HG02840 (cell line): ENCODE measurements at regions not wholly inside any gene's neighbourhood (a gene's known extent, or its start where the extent isn't known, plus 50 kb on each side); places are given as distances from the start of the nearest gene placed in this dataset.

ENCODE experiments used
- ATAC-seq: cut with Tn5 transposase; IDR thresholded peaks from one replicate; pipeline ENCODE4 v1.9.1; 2021; ENCODE audit warnings: mild to moderate bottlenecking, moderate library complexity, moderate number of reproducible peaks; ENCODE audit not compliant: unreplicated experiment, low FRiP score

DNA sequence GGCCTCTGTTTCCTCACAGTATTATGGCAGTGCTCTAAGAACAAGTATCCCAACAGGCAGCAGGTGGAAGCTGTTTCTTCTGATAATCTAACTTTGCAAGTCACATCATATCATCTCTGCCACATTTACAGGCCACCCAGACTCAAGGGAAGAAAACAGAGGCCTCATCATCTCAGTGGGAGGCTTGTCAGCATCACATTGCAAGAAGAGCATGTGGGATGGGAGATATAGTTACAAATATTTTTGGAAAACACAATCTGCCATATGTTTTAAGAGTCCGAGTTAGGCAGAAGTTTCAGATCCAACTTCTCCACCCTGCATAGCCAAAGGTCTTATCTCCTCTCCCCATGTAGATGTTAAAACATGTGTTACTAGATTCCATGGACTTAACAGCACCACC, 130.4 kb upstream of the PDE1C start:
- no peak for ATAC-seq

DNA sequence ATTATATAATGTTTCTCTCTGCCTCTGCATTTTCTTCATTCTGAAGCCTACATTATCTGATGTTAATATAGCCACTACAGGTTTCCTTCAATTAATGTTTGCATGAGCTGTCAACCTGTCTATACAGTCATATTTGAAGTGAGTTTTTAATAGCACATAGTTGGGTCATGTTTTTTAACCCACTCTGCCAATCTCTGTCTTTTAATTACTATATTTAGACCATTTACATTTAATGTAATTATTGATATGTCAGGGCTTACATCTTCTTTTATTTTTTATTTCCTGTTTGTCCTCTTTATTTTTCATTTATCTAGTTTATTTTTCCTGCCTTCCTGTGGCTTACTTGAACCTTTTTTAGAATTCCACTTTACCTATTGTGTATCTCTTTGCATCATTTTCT, 124.3 kb upstream of the PDE1C start:
- no peak for ATAC-seq

DNA sequence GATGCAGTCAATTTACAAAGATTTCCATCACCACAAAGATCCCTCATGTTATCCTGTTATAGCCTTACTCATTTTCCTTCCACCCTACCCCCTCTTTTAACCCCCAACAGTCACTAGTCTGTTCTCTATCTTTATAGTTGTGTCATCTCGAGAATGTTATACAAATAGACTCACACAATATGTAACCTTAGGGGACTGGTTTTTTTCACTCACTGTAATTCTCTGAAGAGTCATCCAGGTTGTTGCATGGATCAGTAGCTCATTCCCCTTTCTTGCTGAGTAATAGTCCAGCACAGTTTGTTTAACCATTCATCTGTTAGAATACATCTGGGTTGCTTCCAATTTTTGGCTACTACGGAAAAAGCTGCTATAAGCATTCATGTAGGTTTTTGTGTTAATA, 121.1 kb upstream of the PDE1C start:
- ATAC-seq: no peak

DNA sequence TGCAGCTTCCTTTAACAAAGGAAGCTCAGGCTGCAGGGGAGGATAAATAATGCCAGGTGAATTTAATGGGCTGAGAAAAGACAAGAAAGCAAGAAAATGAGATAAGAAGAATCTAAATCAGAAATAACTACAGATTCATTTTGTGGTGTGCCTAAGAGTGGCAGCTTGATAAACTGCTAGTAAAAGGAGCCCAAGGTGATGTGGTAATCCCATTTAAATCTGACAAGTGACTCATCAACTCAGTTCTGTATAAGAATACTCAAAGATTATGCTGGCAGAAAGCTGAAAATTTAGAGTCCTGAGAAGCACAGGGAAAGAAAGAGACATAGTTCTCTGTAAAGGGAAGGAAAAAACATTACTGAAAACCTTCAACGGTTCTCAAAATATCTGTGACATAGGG, 109.4 kb upstream of the PDE1C start:
- no peak for ATAC-seq

DNA sequence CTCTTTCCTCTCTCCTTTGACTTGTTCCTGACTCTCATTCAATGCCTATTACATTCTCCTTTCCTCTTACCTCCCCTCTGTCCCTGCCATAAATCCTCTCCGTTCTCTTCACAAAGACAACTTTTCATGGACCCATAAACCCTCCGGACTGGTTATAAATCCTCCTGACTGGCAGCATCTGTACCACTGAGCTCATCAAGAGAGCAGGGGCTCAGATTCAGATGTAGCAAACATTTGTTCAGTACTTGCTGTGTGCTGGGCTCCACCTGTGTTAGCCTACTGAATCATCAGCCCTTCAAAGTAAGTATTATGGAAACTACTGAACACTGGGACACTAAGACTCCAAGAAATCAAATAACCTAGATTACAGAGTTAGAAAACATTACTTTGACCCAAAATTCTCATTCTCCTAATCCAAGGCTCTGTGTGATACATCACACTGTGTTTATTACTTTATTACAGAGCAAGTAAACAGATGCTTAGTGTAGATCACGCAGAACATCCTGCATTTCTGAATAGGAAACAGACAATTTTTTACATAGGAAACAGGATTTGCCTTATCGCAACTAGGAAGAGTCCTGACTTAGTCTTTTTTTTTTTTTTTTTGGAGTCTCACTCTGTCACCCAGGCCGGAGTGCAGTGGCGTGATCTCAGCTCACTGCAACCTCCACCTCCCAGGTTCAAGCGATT, 108.6 kb upstream of the PDE1C start:
- ATAC-seq: no peak

DNA sequence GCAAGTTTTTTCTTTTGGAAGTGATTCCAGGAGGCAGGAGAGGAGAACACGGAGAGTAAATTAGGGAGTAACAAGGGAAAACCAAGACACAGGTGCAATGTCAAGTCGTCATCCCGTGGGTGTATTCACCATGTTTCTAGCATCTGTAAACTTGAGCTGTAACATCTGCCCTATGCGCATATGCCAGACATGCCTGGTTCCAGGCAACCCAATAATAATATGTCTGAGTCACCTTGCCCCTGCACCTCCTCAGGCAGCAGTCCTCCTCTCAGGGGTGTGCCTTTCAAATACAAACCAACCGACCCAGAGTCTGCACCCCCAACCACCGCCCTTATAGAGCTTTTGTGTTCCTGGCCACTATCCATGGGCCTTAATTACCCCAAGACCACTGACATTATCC, 107.0 kb upstream of the PDE1C start:
- ATAC-seq: no peak

DNA sequence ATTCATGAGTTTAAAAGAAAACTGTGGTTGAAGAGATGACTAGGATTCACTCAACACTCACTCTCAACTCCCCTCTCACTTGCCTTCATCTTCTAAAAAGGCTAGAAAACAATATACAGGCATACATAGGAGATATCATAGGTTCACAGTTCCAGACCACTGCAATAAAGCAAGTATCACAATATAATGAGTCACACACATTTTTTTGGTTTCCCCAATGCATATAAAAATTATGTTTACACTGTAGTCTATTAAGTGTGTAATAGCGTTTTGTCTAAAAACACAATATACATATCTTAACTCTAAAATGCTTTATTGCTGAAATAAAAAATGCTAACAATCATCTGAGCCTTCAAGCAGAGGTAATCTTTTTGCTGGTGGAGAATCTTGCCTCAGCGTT, 104.9 kb upstream of the PDE1C start:
- no peak for ATAC-seq

DNA sequence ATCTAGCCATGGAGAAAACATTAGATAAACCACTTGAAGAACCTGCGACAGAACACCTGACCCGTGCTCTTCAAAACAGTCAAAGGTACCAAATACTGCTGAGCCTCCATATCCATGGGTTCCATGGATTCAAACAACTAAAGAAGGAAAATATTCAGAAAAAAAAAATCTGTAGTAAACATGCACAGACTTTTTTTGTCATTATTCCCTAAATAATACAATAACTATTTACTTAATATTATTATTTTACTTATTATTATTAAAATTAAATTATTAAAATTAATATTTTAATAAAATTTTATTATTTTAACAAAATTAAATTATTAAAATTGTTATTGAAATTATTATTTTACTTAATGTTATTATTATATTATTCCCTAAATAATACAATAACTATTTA, 101.0 kb upstream of the PDE1C start:
- ATAC-seq: no peak

DNA sequence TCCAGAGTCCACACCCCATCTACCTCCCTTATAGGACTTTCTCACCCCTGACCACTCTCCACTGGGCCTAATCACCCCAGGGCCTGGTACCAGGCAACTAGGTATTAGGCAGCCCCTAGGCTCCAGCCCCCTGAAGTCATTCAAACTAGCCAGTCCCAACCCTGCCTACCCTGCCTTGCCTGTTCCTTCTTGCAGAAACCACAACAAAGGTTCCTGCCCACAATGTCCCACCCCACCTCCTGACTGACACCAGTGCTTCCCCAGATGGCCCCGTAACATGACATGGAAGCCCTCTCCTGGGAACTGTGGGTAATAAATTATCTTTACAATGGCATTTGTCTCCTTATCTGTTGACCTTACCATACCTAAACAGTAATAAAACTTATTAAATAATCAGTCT, 100.6 kb upstream of the PDE1C start:
- no peak for ATAC-seq

DNA sequence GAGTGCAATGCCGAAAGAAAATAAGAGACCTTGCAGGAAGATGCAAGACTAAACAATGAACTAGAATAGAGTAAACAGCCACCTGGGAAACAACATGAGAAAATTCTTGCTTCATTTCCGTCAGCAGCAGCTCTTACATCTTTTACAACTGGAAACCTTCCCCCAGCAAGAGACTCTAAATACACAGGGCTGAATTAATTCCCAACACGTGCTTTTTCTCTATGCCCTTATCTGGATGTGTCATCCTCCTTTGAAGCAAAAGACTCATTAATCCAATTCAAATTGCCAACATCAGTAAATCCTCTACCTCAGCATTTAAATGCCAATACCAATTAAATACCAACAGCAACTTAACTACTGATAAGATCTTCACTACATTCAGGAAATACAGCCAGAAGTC, 99.0 kb upstream of the PDE1C start:
- no peak for ATAC-seq

DNA sequence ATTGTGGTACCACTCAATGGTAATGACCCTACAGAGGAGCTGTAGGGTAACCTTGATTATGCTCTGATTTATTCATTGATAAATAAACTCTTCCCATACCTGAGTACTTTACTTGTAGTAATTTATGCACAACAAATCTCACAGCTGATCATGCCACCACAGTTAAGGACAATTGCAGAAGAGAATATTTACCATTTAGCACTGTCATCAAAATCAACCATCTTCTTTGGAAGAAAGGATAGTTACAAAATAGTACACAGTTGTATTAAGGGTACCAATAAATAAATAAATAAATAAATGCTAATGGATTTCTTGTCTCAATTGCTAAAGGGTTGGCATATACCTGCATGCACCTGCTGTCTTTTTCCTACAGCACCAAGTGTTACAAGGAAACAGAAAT, 97.6 kb upstream of the PDE1C start:
- no peak for ATAC-seq

DNA sequence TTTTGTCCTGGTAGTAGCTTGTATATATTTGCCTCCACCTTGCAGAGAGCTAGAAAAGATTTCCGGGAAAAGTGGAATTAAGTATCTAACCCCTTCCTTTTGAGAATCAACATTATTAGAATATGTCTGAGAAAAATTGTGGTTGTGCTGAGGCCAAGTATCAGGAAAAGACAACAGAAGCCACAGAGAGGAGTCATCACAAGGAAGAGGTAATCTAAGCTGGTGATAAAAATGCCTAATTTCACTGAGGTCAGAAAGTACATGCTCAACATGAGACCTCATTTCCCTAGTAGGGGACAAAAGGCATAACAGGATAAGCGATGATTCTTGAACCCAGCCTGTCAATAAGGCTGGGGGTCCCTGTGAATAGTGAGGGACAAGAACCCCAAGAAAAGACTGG, 97.0 kb upstream of the PDE1C start:
- no peak for ATAC-seq

DNA sequence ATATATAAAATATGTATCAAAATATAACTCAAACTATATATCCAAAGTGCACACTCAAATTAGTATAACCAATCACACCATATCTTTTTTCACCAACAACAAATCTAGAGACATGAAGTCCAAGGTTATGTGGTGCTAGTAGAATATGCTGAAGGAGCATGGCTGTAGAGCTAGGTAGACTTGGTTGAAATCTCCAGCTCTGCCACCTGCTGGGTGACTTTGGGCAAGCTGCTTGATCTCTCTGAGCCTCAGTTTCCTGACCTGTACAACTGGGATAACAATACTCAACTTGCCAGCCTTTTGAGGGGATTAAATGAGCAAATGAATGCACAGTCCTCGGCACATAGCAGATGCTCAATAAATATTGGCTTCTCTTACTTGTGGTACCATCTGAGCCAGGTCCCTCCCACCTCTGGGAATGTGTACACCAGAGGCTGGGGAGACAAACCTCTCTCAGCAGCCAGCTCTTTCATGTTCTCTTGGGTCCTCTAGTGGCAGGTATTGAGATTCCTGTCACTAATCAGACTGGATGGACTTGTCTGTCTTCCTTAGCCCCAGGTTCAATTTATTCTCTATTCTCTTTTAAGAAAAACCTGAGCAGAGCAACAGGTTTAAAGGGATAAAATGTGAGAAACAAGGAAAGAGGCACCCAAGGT, 94.3 kb upstream of the PDE1C start:
- no peak for ATAC-seq

DNA sequence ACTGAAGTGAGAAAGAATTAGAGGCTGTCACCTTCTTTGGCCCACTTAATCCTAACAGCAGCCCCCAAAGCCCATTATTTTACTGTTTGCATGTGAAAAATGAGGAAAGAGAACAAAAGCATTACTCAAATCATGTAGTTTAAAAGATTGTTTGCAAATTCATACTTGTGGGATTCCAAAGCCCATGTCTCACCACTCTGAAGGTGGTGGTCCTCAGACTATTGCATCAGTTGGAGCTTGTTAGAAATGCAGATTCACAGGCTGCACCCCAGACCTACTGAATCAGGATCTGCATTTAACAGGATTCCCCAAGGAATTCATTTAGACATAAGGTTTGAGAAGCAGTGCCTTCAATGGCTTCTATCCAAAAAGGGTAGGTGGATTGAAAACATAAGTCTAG, 93.7 kb upstream of the PDE1C start:
- no peak for ATAC-seq

DNA sequence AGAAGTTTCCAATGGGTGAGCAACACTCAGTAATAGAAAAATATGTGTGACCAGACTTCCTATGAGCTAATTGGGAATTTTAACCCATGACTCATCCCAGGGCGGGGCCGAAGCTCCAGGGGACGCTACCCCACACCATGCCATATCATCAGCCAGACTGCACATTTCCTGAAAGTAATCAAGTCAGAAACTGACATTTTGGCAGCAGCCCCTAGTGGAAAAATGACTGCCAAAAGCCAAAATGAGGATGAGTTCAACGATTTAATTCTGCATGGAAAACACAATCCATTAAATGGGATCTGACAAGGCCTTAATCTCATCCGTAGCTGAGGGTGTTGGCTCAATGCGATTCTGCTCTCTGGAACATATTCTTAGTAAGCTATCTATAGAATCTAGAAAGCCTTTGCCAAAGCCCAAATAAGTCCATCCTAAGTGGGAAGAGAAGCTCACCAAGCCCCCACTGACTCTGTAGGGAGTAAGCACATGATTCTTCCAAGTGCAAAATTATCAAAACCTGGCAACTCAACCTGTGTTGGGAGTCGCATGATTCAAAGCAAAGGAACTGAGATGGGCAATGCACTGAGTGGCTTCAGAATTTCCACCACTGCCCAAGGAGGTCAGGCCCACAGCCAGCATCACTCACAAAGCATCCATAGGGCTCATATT, 93.1 kb upstream of the PDE1C start:
- no peak for ATAC-seq

DNA sequence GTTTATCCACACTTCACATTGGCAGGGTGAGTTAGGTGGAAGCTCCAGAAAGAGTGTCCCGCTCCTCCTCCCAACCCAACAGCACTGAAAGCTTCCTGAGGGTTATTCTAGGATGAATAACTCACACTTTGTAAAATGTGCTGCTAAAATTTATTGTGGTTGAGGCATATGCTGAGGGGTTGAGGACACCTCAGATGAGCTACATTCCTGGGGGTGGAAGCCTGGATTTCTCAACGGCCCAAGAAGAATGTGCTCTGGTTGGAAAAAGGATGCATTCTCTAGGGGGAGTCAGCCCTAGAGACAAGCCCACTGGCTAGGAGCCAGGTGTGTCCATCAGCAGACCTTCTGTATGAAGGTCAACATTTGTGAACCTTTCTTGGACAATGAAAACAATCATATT, 91.5 kb upstream of the PDE1C start:
- no peak for ATAC-seq

DNA sequence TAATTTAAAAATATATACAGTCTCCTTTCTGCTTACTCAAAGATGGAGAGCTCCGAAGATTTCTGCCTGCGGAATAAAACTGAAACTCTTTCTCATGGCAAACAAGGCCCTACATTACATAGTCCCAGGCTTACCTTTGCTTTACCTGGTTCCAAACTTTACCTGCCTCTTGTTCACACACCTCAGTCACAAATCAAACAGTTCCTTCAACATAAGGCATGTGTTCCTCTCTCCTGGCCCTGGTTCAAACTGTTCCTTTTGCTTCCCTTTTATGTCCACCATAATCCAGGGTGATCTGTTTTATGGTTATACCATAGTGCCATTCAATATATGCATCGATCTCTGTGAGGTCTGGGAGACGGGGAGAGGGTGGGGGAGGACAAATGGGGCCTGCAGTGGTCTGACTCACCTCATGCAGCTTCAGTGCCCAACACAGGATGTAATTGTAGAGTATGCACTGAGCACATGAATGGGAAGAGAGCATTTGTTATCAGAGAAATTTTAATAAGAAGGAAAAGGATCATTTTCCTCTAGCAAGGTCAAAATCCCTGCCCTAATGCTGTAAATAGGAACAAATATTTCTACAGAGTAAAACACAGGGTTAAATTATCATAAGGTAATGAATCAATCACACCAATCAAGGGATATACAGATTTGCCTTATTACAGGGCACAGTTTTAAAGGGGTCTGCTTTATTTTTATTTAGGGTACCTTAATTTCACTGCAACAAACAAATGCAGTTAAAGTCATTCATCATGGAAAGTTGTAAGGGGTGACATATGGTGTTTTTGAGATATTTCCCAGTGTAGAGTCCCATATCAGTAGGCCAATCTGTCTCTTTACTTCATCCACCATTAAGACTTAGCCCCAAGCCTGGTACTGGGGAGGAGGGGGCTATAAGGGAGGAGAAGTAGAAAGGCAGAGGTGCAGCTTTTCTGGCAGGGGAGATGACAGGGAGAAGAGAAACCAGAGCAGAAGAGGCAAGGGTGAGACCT, 88.8 kb upstream of the PDE1C start:
- ATAC-seq: no peak

DNA sequence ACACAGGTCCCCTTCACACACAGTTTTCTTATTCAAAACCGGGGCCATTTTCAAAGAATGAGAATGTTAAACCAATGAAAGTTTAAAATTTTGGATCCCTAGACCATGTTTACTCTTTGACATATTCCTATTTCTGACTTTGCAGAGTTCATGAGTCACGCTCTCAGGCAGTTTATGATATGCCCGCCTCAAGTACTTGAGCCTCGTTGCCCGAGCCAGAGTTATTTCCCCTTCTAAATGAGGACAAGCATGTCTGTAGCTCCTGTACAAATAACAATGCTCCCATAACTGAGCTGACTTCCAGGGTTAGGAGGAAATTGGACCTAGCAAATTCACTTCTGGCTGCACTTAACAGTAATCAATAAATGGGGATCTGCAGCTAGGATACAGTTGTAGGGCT, 87.9 kb upstream of the PDE1C start:
- ATAC-seq: no peak

DNA sequence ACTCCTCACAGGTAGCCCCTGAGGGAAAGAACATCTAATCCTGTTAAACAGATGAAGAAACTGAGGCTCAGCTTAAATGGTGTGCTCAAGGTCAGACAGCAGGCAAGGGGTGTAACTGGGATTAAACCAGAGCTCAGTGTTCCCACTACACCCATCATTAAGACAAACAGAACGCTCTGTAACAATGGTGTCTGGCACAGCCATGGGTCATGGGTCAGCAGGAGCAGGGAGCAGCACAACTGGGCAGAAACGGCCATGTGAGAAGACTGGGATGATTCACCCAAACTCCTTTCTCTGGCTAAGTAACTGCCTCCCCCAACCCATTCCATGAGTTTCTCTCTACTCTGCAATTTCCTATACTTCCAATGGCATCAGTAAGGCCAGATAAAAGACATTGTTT, 85.5 kb upstream of the PDE1C start:
- no peak for ATAC-seq

DNA sequence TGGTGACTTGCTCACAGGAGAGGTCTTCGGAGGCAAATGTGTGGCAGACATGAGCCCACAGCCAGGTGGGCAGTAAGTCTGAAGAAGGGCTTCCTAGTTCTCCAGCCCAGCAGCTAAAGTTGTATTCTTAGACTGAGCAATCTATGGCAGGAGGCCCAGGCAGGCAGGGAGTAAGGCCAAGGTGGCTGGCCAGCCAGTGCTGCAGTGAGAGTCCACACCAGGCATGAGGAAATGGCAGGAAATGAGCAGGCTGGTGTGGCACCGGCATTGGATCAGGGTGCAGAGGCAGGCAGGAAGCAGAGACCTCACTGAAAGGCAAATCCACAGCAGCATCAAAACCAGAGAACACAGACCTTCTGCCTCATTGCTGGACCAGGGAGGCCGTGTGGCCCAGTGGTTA, 84.6 kb upstream of the PDE1C start:
- ATAC-seq: no peak

DNA sequence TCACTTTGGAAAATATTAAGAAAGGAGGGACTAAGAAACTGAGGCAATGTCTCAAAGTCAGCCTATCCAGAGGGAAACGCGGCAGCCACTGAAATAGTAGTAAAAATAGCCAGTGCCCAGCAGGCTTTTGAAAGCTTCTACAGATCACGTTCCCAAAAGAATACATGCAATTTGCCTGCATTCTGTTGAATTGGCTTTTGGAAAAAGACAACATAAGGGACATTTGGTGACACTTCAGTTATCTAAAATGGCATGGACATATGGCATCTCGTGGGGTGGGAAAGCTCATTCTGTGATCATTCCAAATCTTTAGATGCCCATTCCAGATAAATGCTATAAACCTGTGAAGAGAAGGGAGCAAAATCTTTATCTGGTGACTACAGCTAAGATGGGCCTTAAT, 82.8 kb upstream of the PDE1C start:
- ATAC-seq: no peak
